Activated naive CD8-positive, alpha-beta T cell treated with anti-CD3 and anti-CD28 coated beads, Interleukin-2, amount 50 U/mL, for 24 hours (primary cell): ENCODE measurements at regions not wholly inside any gene's neighbourhood (a gene's known extent, or its start where the extent isn't known, plus 50 kb on each side); places are given as distances from the start of the nearest gene placed in this dataset.
A peak's percentile ranks its signal among the peaks of the same experiment; 100 is the strongest.

ENCODE experiments used
- ATAC-seq: fragments of 150-1000 bp; cut with Tn5 transposase; one replicate; pipeline ENCODE4 v1.10.0; 2021
- DNase-seq: peaks from one replicate; pipeline ENCODE4 v3.0.0; 2021
- H3K27ac Mint-ChIP-seq: one replicate; pipeline ENCODE4 v1.8.0; 2021; ENCODE audit warnings: mild to moderate bottlenecking, mixed read lengths
- H3K27me3 Mint-ChIP-seq: one replicate; pipeline ENCODE4 v1.8.0; 2021; ENCODE audit warnings: mixed read lengths
- H3K36me3 Mint-ChIP-seq: one replicate; pipeline ENCODE4 v1.8.0; 2021; ENCODE audit warnings: low read depth, mixed read lengths
- H3K4me1 Mint-ChIP-seq: one replicate; pipeline ENCODE4 v1.8.0; 2021; ENCODE audit warnings: mixed read lengths
- H3K4me3 Mint-ChIP-seq: one replicate; pipeline ENCODE4 v1.8.0; 2021; ENCODE audit warnings: mild to moderate bottlenecking, moderate library complexity, mixed read lengths
- H3K9me3 Mint-ChIP-seq: one replicate; pipeline ENCODE4 v1.8.0; 2021; ENCODE audit warnings: mixed read lengths

DNA sequence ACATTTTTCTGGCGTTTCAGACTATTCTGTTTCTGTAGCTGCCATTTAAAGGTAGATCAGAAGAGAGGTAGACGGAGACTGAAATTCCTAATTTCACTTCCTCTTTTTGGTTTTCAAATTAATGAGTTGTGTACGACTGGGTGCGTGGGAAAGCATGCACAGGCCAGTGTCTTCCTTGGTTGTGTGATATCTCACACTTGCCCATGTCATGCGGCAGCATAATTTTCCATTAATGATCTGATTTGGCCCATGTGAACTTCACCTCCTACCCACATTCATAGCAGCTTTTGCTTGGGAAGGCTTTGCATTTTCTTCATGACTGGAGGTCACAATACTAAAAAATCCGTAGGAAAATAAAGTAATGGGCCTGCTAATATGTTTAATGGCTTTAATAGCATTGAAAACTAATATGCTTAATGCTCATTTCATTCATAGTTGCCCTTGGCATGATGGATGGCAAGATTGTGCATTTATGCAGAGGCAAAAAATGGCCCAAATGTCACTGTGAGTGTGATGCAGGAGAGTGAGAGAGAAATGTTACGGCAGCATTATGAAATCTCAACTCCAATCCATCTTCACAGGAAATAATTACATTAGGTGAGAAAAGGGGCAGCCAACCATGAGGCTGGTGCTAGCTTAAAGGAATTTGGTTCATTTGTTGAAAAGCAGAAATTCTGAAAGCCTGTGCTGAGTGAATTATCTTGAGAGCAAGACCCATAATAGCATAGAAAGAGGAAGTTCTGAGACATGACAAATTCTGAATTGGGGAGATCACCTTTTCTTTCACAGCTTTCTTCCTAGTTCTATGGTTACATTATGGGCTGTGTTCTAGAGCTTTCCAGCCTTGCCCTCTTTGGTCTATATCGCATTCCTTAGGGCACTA lies 69.0 kb upstream of the UST start:
- peak overlapping the region; percentile 14 for H3K27ac Mint-ChIP-seq
- peaks cover 10% of the 10 kb centered on the region for H3K4me1 Mint-ChIP-seq
- H3K27me3 Mint-ChIP-seq = peaks cover 7% of the 10 kb centered on the region
- no peak overlapping the region for H3K4me3 Mint-ChIP-seq
- peaks cover 11% of the 10 kb centered on the region for H3K9me3 Mint-ChIP-seq
- ATAC-seq = peak; percentile 20
- H3K36me3 Mint-ChIP-seq = peaks cover 2% of the 10 kb centered on the region
- DNase-seq = no peak

DNA sequence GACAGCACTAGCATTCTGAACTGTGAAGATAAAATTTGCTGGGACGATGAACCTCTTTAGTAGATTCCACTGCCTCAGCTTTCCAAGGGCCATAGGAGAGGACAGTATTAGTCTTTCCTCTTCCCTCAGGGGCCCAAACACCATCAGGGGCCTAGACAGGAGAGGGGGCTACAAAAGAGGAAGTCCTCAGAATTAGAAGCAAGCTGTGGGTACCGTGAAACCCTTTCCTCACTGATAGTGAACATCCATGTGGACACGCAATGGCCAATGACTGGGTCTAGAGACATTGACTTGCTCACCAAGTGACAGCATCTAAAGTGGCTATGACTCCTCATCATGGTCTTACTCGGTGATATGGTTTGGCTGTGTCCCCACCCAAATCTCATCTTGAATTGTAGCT lies 68.1 kb upstream of the UST start:
- ATAC-seq = no peak
- Mint-ChIP-seq H3K27ac (no peak overlapping the region), H3K36me3 (peaks cover 2% of the 10 kb centered on the region), H3K4me1 (peaks cover 14% of the 10 kb centered on the region), H3K9me3 (peaks cover 5% of the 10 kb centered on the region), H3K27me3 (peaks cover 7% of the 10 kb centered on the region), H3K4me3 (no peak overlapping the region)
- no peak for DNase-seq

GRCh38 chr6:148681666-148682065 lies 65.2 kb upstream of the UST start:
- H3K36me3 Mint-ChIP-seq = no peaks in the 10 kb centered on the region
- H3K4me3 Mint-ChIP-seq = no peak overlapping the region
- peaks cover 6% of the 10 kb centered on the region for H3K27me3 Mint-ChIP-seq
- no peaks in the 10 kb centered on the region for H3K9me3 Mint-ChIP-seq
- H3K4me1 Mint-ChIP-seq = peaks cover 14% of the 10 kb centered on the region
- DNase-seq = no peak
- no peak for ATAC-seq
- no peak overlapping the region for H3K27ac Mint-ChIP-seq

DNA sequence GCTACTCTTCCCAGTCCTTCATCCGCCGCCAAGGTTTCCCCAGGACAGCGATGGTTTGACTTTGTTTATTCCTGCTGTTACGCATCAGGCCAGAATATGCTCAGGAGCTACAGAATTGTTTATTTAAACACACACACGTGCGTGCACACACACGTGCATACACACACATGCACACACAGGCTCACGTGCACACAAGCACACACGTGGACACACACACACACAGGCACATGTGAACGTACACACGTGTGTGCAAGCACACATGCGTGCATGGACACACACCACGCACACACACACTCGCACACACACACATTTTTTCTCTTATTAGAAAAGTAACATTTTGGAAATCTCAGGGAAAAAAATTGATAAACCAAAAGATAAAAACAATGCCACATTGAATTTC lies 64.6 kb upstream of the UST start:
- Mint-ChIP-seq H3K9me3 (no peaks in the 10 kb centered on the region), H3K4me1 (peaks cover 12% of the 10 kb centered on the region), H3K27ac (no peak overlapping the region), H3K36me3 (no peaks in the 10 kb centered on the region), H3K4me3 (no peak overlapping the region), H3K27me3 (peaks cover 4% of the 10 kb centered on the region)
- DNase-seq = no peak
- ATAC-seq = no peak

GRCh38 chr6:148682990-148683389 lies 63.8 kb upstream of the UST start:
- Mint-ChIP-seq H3K4me3 (no peak overlapping the region), H3K9me3 (no peaks in the 10 kb centered on the region), H3K27me3 (no peaks in the 10 kb centered on the region), H3K36me3 (no peaks in the 10 kb centered on the region), H3K4me1 (peaks cover 12% of the 10 kb centered on the region), H3K27ac (no peak overlapping the region)
- ATAC-seq = no peak
- DNase-seq = no peak

- ATAC-seq = no peak
Measured at GRCh38 chr6:148689168-148689567, 57.7 kb upstream of the UST start.

DNA sequence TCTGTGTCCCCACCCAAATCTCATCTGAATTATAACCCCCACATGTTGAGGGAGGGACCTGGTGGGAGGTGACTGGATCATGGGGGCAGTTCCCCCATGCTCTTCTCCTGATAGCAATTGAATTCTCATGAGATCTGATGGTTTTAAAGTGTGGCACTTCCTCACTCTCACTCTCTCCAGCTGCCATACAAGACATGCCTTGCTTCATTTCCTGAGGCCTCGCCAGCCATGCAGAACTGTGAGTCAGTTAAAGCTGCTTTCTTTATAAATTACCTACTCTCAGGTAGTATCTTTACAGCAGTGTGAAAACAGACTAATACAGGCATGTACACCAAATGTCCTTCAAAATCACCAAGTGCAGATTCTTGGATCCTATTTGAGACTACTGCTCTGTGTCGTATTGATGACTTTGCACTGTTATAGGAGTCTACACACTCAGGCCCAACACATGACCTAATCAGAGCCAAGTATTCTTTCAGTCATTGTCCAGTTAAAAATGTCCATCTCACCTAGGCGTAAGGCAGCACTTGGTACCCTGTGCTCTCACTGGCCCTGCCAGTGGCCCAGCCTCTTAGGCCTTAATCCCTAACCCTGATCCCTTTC lies 52.8 kb upstream of the UST start:
- Mint-ChIP-seq H3K36me3 (no peaks in the 10 kb centered on the region), H3K27ac (no peak overlapping the region), H3K27me3 (no peaks in the 10 kb centered on the region), H3K9me3 (peaks cover 3% of the 10 kb centered on the region), H3K4me3 (no peak overlapping the region), H3K4me1 (peaks cover 13% of the 10 kb centered on the region)
- ATAC-seq (no peak), DNase-seq (no peak)

More at GRCh38 chr6:148689168-148689567, 57.7 kb upstream of the UST start:
- H3K27me3 Mint-ChIP-seq = no peaks in the 10 kb centered on the region
- peaks cover 7% of the 10 kb centered on the region for H3K4me1 Mint-ChIP-seq
- no peaks in the 10 kb centered on the region for H3K36me3 Mint-ChIP-seq
- no peak for DNase-seq
- no peak overlapping the region for H3K27ac Mint-ChIP-seq
- H3K4me3 Mint-ChIP-seq = no peak overlapping the region
- H3K9me3 Mint-ChIP-seq = peaks cover 3% of the 10 kb centered on the region
